H9 (cell line): ENCODE measurements at regions not wholly inside any gene's neighbourhood (a gene's known extent, or its start where the extent isn't known, plus 50 kb on each side); places are given as distances from the start of the nearest gene placed in this dataset.

Experiments used
- DNase-seq: peaks from one replicate; pipeline ENCODE4 v3.0.0-alpha.2; 2017
- H2AFZ ChIP-seq: one replicate; pipeline ENCODE4 v1.6.1; 2013; ENCODE audit warnings: mild to moderate bottlenecking, low read length, control low read depth, moderate library complexity
- H2AK5ac ChIP-seq: 2 replicates; pipeline ENCODE4 v1.6.1; 2013; ENCODE audit warnings: low read length, control low read depth, mixed read lengths; ENCODE audit not compliant: insufficient read length
- H2BK120ac ChIP-seq: one replicate; pipeline ENCODE4 v1.6.1; 2013; ENCODE audit warnings: low read depth, mild to moderate bottlenecking, low read length, control low read depth, inconsistent platforms; ENCODE audit not compliant: poor library complexity, severe bottlenecking
- H2BK12ac ChIP-seq: 2 replicates; pipeline ENCODE4 v1.6.1; 2013; ENCODE audit warnings: low read length, control low read depth, mixed read lengths, low read depth; ENCODE audit not compliant: insufficient read length
- H2BK15ac ChIP-seq: 2 replicates; pipeline ENCODE4 v1.6.1; 2013; ENCODE audit warnings: low read depth, low read length, control low read depth
- H2BK20ac ChIP-seq: one replicate; pipeline ENCODE4 v1.6.1; 2013; ENCODE audit warnings: low read depth, mild to moderate bottlenecking, low read length, control low read depth, inconsistent platforms; ENCODE audit not compliant: poor library complexity, severe bottlenecking
- H2BK5ac ChIP-seq: 2 replicates; pipeline ENCODE4 v1.6.1; 2013; ENCODE audit warnings: low read length, control low read depth, mixed read lengths; ENCODE audit not compliant: insufficient read length
- H3K14ac ChIP-seq: 2 replicates; pipeline ENCODE4 v1.6.1; 2013; ENCODE audit warnings: low read length, control low read depth; ENCODE audit not compliant: insufficient read depth
- H3K18ac ChIP-seq: 2 replicates; pipeline ENCODE4 v1.6.1; 2013; ENCODE audit warnings: low read depth, mild to moderate bottlenecking, mixed read lengths, low read length, control low read depth; ENCODE audit not compliant: insufficient read length
- H3K23ac ChIP-seq: 2 replicates; pipeline ENCODE4 v1.6.1; 2013; ENCODE audit warnings: low read length, control low read depth, mixed read lengths, low read depth; ENCODE audit not compliant: insufficient read length
- H3K23me2 ChIP-seq: 2 replicates; pipeline ENCODE4 v1.6.1; 2013; ENCODE audit warnings: low read depth, mild to moderate bottlenecking, mixed read lengths, low read length, control low read depth; ENCODE audit not compliant: insufficient read length, poor library complexity, severe bottlenecking
- H3K27ac ChIP-seq: 2 replicates; pipeline ENCODE4 v1.5.1; 2013; ENCODE audit warnings: low read length, control low read depth, mixed read lengths, low read depth; ENCODE audit not compliant: insufficient read length
- H3K27me3 ChIP-seq: 2 replicates; pipeline ENCODE4 v1.6.1; 2013; ENCODE audit warnings: low read length, control low read depth, inconsistent platforms; ENCODE audit not compliant: insufficient read depth
- H3K4ac ChIP-seq: 2 replicates; pipeline ENCODE4 v1.6.1; 2013; ENCODE audit warnings: low read depth, mild to moderate bottlenecking, control low read depth, inconsistent platforms, low read length, moderate library complexity
- H3K4me1 ChIP-seq: 2 replicates; pipeline ENCODE4 v1.6.1; 2013; ENCODE audit warnings: low read length, control low read depth, inconsistent platforms; ENCODE audit not compliant: insufficient read depth
- H3K4me2 ChIP-seq: 2 replicates; pipeline ENCODE4 v1.6.1; 2013; ENCODE audit warnings: low read length, control low read depth, mixed read lengths; ENCODE audit not compliant: insufficient read length, insufficient read depth
- H3K56ac ChIP-seq: 2 replicates; pipeline ENCODE4 v1.6.1; 2013; ENCODE audit warnings: low read depth, mild to moderate bottlenecking, mixed read lengths, low read length, control low read depth; ENCODE audit not compliant: insufficient read length
- H3K79me1 ChIP-seq: 2 replicates; pipeline ENCODE4 v1.6.1; 2013; ENCODE audit warnings: low read depth, mild to moderate bottlenecking, moderate library complexity, low read length, control low read depth, inconsistent platforms; ENCODE audit not compliant: insufficient read depth, poor library complexity, severe bottlenecking
- H3K79me2 ChIP-seq: 2 replicates; pipeline ENCODE4 v1.6.1; 2013; ENCODE audit warnings: low read length, control low read depth, inconsistent platforms; ENCODE audit not compliant: insufficient read depth
- H3K9ac ChIP-seq: 2 replicates; pipeline ENCODE4 v1.6.1; 2013; ENCODE audit warnings: low read length, control low read depth, mixed read lengths; ENCODE audit not compliant: insufficient read length; ENCODE audit errors: extremely low read depth
- H3K9me3 ChIP-seq: one replicate; pipeline ENCODE4 v1.6.1; 2013; ENCODE audit warnings: low read depth, low read length, inconsistent platforms; ENCODE audit not compliant: control insufficient read depth
- H3T11ph ChIP-seq: one replicate; pipeline ENCODE4 v1.6.1; 2013; ENCODE audit warnings: mild to moderate bottlenecking, low read length, control low read depth, inconsistent platforms
- H4K20me1 ChIP-seq: one replicate; pipeline ENCODE4 v1.6.1; 2013; ENCODE audit not compliant: control insufficient read depth, insufficient read length, insufficient read depth
- H4K5ac ChIP-seq: 2 replicates; pipeline ENCODE4 v1.6.1; 2013; ENCODE audit warnings: low read depth, mild to moderate bottlenecking, mixed read lengths, low read length, control low read depth; ENCODE audit not compliant: insufficient read length
- H4K8ac ChIP-seq: replicated peaks from 2 replicates; pipeline ENCODE4 v1.6.1; 2013; ENCODE audit warnings: low read length, control low read depth, mixed read lengths, low read depth; ENCODE audit not compliant: insufficient read length
- H4K91ac ChIP-seq: 2 replicates; pipeline ENCODE4 v1.6.1; 2013; ENCODE audit warnings: low read depth, mild to moderate bottlenecking, moderate library complexity, mixed read lengths, low read length, control low read depth; ENCODE audit not compliant: insufficient read length
- H3K27ac Mint-ChIP-seq, 3 experiments: 2 replicates in 2 of 3; 3 replicates in 1 of 3; pipeline ENCODE4 v1.8.0; 2020 to 2021; ENCODE audit warnings: mixed read lengths in 3 of 3, mild to moderate bottlenecking in 1 of 3, moderate library complexity in 1 of 3
- H3K27me3 Mint-ChIP-seq: 2 replicates; pipeline ENCODE4 v1.8.0; 2021; ENCODE audit warnings: low read depth, mild to moderate bottlenecking, moderate library complexity, mixed read lengths
- H3K36me3 Mint-ChIP-seq, 3 experiments: 2 replicates in 2 of 3; 3 replicates in 1 of 3; pipeline ENCODE4 v1.8.0; 2020 to 2021; ENCODE audit warnings: low read depth in 3 of 3, mixed read lengths in 3 of 3; ENCODE audit not compliant: insufficient read depth in 1 of 3
- H3K4me1 Mint-ChIP-seq, 2 experiments: 2 replicates each; pipeline ENCODE4 v1.8.0; 2020; ENCODE audit warnings: mixed read lengths in 2 of 2
- H3K4me3 Mint-ChIP-seq, 2 experiments: 2 replicates in 1 of 2; 3 replicates in 1 of 2; pipeline ENCODE4 v1.8.0; 2020 to 2021; ENCODE audit warnings: mild to moderate bottlenecking in 2 of 2, mixed read lengths in 2 of 2, moderate library complexity in 1 of 2
- H3K9me3 Mint-ChIP-seq, 2 experiments: 2 replicates in 1 of 2; 3 replicates in 1 of 2; pipeline ENCODE4 v1.8.0; 2020; ENCODE audit warnings: mild to moderate bottlenecking in 2 of 2, mixed read lengths in 2 of 2, moderate library complexity in 1 of 2
- WGBS: extraction: QIAGEN DNeasy Blood & Tissue Kit; methylation state at CpG from one replicate; pipeline ENCODE4 v1.1.7; 2013; ENCODE audit warnings: missing lambda C conversion rate, low lambda C conversion rate, mixed read lengths; ENCODE audit not compliant: insufficient read length; ENCODE audit errors: extremely low coverage; 5-methylcytosine and 5-hydroxymethylcytosine counted together
- TF ChIP-seq, protein P1 (sequence below): fragments of 200-600 bp; sonication (generic); conservative IDR thresholded peaks from 3 replicates; pipeline ENCODE4 v1.8.0; 2021; ENCODE audit warnings: antibody characterized with exemption, mild to moderate bottlenecking

DNA sequence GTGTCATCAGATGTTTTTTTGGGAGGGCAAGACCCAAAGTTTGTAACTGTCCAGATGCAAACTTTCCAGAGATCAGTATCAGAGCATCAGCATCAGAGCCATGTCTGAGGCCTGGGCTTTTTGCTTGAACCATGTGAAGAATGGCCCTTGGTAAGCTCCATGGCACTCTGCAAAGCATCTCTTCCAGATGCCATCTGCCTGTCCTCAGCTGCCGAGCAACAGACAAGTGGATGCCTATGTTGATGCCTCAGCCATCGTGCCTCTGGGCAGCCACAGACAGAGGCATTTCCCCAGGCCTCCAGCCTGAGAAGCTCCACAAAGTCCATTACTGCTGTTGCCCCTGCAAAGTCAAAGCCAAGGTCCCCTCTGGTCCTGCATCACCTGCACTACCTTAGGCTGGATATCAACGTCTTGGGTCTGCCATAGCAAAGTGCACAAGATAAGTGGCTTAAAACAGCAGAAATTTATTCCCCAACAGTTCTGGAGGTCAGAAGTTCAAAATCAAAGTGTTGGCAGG lies 670.2 kb upstream of the MKI67 start:
- Histone ChIP-seq H4K91ac (no peak overlapping the region), H2BK15ac (no peak overlapping the region), H3K4me2 (no peak overlapping the region), H3K56ac (no peak overlapping the region), H3K27me3 (no peaks in the 10 kb centered on the region), H3K14ac (no peak overlapping the region), H3K23ac (no peak overlapping the region), H3K9me3 (no peaks in the 10 kb centered on the region), H2AFZ (no peak overlapping the region), H3K79me1 (no peaks in the 10 kb centered on the region), H2BK20ac (no peak overlapping the region), H3K23me2 (no peaks in the 10 kb centered on the region), H3K27ac (no peak overlapping the region), H4K8ac (no peak overlapping the region), H4K20me1 (no peaks in the 10 kb centered on the region), H3K9ac (no peak overlapping the region), H3T11ph (no peak overlapping the region), H3K4ac (no peak overlapping the region), H4K5ac (no peak overlapping the region), H2BK5ac (no peak overlapping the region), H3K4me1 (no peaks in the 10 kb centered on the region), H3K79me2 (no peaks in the 10 kb centered on the region), H2AK5ac (no peak overlapping the region), H2BK12ac (no peak overlapping the region), H2BK120ac (no peak overlapping the region), H3K18ac (no peak overlapping the region)
- Mint-ChIP-seq H3K36me3 (no peaks in the 10 kb centered on the region), H3K27me3 (peaks cover 4% of the 10 kb centered on the region), H3K4me1 (no peaks in the 10 kb centered on the region), H3K4me3 (no peak overlapping the region), H3K9me3 (no peaks in the 10 kb centered on the region; a peak in 1 of 5 replicates), H3K27ac (no peak overlapping the region)
- TF ChIP-seq, protein P1, sequence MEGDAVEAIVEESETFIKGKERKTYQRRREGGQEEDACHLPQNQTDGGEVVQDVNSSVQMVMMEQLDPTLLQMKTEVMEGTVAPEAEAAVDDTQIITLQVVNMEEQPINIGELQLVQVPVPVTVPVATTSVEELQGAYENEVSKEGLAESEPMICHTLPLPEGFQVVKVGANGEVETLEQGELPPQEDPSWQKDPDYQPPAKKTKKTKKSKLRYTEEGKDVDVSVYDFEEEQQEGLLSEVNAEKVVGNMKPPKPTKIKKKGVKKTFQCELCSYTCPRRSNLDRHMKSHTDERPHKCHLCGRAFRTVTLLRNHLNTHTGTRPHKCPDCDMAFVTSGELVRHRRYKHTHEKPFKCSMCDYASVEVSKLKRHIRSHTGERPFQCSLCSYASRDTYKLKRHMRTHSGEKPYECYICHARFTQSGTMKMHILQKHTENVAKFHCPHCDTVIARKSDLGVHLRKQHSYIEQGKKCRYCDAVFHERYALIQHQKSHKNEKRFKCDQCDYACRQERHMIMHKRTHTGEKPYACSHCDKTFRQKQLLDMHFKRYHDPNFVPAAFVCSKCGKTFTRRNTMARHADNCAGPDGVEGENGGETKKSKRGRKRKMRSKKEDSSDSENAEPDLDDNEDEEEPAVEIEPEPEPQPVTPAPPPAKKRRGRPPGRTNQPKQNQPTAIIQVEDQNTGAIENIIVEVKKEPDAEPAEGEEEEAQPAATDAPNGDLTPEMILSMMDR, result no peak
- WGBS, result no CpG with 5 or more reads among the region's 3 CpGs
- no peak for DNase-seq
